GM21526 (cell line): ENCODE measurements at regions not wholly inside any gene's neighbourhood (a gene's known extent, or its start where the extent isn't known, plus 50 kb on each side); places are given as distances from the start of the nearest gene placed in this dataset.
"Not testable (repeated sequence)": the region's sequence is repeated elsewhere in the genome, so short reads cannot be mapped to it uniquely, and the experiment has no call there.

ENCODE experiments used
- ATAC-seq: cut with Tn5 transposase; IDR thresholded peaks from one replicate; pipeline ENCODE4 v1.9.1; 2021; ENCODE audit warnings: moderate library complexity; ENCODE audit not compliant: unreplicated experiment, low FRiP score

GRCh38 chr15:58355382-58355971 lies 76.3 kb upstream of the LIPC start:
- ATAC-seq: no peak

- ATAC-seq: no peak
Measured at GRCh38 chr15:58355973-58356372, 75.8 kb upstream of the LIPC start.

GRCh38 chr15:58357529-58358476 lies 74.0 kb upstream of the LIPC start:
- ATAC-seq: no peak

- ATAC-seq: no peak
Measured at GRCh38 chr15:58360421-58361090, 71.2 kb upstream of the LIPC start.

- ATAC-seq: no peak
Measured at GRCh38 chr15:58361273-58361759, 70.5 kb upstream of the LIPC start.

- no peak for ATAC-seq
Measured at GRCh38 chr15:58362262-58362922, 69.4 kb upstream of the LIPC start.

- ATAC-seq: not testable (repeated sequence)
Measured at GRCh38 chr15:58363118-58363517, 68.7 kb upstream of the LIPC start.

- not testable (repeated sequence) for ATAC-seq
Measured at GRCh38 chr15:58363673-58364072, 68.1 kb upstream of the LIPC start.

GRCh38 chr15:58365098-58365497 lies 66.7 kb upstream of the LIPC start:
- ATAC-seq: not testable (repeated sequence)

- ATAC-seq: no peak
Measured at GRCh38 chr15:58369261-58369701, 62.5 kb upstream of the LIPC start.

- no peak for ATAC-seq
Measured at GRCh38 chr15:58369956-58370355, 61.8 kb upstream of the LIPC start.

- no peak for ATAC-seq
Measured at GRCh38 chr15:58374147-58374546, 57.6 kb upstream of the LIPC start.

- no peak for ATAC-seq
Measured at GRCh38 chr15:58377193-58377592, 54.6 kb upstream of the LIPC start.

GRCh38 chr15:58378241-58379085 lies 53.3 kb upstream of the LIPC start:
- no peak for ATAC-seq

- ATAC-seq: not testable (repeated sequence)
Measured at GRCh38 chr15:58379454-58379853, 52.3 kb upstream of the LIPC start.

GRCh38 chr15:58380280-58380945 lies 51.4 kb upstream of the LIPC start:
- ATAC-seq: no peak

- no peak for ATAC-seq
Measured at GRCh38 chr15:58381697-58382096, 50.1 kb upstream of the LIPC start.
